Hippocampal formation (tissue), 2 donors: ENCODE measurements at regions not wholly inside any gene's neighbourhood (a gene's known extent, or its start where the extent isn't known, plus 50 kb on each side); places are given as distances from the start of the nearest gene placed in this dataset.

Experiments
- DNase-seq, 2 donors: peaks; one replicate each; lab custom pipeline; 2025; lab: John Stamatoyannopoulos, UW

DNA sequence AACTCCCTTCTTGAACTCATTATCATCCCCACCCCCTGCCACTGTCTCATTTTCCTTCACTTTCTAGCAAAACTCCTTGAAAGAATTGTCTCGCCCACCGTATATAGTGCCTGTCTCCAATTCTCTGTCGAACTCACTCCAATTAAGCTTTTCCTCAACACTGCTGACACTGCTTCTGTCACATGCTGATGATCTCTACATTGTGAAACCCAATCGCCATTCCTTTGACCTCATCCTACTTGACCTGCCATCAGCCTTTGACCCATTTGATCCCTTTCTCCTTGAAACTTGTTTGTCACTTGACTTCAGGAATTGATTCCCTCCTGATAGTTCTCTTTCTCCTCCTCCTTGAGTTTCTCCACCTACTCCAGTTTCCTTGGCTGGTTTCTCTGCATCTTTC is 54.8 kb downstream of the CCDC71L start:
- DNase-seq = no peak

DNA sequence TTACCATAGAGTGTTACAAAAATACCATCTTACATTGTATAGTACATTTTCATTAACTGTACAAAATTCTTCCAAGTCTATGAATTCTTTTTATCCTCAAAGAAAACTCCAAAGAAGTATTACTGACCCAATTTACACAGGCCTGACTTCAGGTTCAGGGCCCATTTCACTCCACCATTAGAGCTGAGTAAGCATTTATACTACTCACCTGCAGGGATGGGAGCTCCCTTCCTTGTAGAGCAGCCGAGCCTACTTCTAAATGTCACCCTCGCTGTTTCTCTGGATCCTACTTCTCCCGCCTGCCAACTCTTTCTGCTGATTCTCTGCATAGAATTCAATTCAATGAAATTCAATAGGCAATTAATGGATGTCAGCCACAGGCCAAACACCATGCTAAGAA is 56.0 kb downstream of the CCDC71L start:
- no peak for DNase-seq

DNA sequence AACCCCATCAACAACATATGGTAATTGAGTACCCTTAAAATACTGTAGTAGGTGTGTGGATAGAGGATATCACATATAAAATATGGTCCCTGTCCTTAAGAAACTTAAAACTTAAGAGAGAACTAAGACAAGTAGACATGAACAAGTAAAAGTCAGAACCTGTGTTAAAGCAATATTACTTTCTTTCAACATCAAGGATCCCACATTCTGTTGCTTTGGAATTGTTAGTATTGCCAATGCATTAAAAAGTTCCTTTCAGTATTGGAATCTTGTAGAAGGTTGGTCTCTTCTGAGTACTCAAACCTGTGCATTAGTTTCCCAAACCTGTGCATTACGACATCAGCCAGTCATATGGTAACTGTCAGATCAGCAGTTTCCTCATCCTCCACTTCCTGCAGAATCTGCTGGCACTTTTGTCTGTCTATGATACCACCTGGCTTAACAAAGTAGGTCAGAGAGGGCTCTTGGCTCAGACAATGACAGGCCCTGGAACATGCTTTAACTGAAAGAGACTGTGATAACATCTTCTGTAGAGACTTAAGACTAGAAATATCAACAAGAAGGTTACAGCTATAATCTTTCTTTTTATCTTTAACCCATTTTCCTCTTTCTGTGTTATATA is 56.5 kb downstream of the CCDC71L start:
- no peak for DNase-seq

DNA sequence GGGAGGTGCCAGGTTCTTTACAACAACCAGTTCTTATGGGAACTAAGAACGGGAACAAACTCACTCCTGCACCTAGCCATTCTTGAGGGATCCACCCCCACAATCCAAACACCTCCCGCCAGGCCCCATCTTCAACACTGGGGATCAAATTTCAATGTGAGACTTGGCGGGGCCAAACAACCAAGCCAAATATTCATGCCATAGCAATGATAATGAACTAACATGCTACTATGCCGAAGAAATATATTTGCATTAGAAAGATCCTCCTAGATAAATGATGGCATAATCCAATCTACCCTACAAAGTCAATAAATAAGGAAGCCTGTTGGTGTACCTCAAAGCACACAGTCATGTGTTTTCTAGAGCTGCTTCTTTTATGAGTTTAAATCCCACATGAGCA is 57.6 kb downstream of the CCDC71L start:
- no peak for DNase-seq

DNA sequence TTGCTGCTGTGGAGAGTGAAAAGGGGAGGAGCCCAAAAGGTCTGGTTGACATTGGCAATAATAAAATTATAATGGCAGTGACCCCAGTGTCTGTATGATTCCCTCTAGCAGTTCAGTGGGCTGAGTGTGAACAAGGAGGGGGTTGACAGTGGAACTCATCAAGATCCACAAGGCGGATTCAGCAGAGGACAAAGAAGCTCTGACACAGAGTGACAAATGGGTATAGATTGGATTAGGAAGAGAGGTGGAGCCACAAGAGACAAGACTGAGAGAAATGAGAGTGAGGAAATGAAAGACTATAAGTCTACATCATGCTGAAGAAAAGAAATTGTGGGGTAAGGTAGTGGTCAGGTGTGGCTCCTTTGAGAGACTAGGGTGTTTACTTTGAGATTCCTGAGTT is 58.9 kb downstream of the CCDC71L start:
- no peak for DNase-seq

DNA sequence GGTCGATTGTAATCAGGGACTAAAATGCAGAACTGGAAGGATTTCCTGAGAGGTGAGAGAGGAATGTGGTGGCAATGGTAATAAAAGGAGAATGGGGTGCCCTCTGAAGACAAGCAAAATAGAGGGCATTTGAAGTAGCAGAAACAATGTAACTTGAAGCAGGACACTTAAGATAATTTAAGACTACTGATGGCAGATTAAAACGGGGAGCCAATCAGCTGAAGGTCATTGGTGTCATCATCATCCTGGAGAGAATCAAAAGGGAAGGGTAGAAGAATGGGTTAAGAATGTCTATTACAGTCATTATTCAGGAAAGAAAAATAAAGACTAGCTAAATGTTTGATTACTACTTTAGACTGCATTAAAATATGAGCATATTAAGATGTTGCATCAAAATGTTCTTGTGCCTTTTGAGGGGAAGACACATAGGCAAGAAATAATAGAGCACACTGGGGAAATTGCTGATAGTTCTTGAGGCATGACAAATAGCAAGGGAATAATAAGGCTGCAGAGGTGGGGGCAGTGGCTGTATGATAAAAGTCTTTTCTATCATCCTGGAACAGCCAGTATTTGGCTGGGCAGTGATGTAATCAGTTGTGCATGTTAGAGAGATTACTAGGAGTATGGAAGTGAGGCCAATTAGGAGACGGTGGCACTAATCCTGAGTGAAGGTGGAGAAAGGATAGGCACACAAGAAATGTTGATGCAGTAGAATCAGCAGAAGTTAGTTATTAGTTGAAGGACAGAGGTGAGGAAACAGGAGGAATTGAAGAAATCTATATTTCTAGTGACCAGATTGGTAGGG is 60.2 kb downstream of the CCDC71L start:
- DNase-seq = no peak

DNA sequence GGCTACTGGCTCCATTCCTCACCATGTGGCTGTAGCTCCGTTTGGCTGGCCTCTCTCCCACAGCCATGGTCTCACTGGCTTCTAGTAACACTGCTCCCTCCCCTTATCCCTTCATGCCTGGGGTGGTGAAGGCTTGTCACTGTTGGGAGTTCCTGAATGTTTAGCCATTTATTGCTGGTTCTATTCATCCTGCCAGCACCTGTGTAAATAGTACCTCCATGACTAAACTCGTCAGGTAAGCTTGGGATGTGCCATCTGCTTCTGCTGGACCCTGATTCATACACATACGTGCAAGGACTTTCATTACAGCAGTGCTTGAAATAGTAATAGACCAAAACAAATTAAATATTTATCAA is 61.6 kb downstream of the CCDC71L start:
- no peak for DNase-seq

DNA sequence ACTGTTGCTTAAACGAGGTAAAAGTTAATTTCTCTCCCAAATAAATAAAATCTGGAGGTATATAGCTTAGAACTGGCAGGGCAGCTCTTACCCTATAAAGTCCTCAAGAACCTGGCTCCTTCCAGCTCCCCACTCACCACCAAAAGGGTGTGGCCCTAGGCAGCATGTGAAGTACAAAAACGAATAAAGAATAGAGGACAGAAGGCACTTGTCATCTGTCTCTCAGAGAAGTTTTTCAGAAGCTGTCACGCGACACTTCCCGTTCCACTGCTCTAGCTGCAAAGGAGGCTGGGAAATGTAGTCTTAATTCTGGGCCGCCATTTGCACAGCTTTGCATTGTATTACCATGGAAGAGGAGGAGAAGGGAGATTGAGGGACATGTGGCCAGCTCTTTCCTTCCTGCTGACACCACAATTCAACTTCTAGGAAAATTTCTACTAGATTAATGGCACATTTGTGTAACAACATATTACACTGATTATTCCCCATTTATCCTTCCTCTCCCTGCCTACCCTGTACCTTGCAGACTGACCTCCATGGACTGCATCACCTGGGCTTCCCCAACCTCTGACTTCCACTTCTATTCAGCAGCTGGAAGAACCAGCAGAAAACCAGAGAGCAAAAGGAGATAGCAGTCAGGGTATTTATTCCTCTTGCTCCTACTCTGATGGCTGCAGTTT is 62.2 kb downstream of the CCDC71L start:
- peak; percentile 0 to 2 for DNase-seq

DNA sequence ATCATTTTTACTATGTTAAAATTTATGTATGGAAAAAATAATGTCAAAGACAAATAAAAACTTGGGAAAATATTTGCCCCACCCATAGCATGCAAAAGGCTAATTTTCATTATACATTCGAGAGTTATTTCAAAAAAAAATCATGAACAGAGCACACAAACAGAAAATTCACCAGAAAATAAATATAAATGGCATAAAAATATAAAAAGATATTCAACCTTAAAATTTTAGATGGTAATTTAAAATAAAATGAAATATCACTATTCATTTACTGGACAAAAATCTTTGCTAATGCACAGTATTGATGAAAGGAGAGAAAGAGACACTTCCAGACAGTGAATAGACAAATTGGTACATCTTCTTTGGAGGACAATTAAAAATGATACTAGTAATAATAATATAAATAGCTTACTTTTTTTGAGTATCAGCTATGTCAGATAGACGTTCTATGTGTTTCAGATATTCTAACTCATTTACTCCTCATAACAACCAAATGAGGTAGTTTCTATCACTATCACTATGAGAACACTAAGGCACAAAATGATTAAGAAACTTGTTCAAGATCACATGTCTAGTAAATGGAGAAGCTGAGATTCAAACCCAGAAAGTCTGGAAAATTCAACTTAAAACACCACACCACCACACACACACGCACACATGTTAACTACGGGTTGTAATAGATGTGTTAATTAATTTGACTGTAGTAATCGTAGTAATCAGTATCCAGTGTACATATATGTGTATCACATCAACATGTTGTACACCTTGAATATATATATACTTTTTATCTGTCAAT is 63.0 kb downstream of the CCDC71L start:
- no peak for DNase-seq

DNA sequence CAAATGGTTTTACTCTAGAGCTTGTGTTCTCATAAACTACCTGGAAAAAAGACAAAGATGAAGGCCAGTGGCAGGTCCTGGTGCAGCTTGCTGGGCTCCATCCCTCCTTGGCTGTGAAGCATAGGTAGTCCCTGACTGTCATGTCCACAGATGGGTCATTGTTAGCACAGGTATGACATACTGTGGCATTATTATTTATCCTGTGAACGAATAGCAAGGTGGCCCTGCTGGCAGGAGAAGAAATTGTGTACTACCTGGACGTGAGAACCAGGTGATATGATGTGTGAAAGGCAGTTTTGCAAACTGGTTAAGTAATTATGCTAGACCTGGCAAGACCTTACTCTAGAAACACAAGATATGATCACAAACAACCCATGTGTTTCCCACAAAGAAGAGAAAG is 63.9 kb downstream of the CCDC71L start:
- no peak for DNase-seq

DNA sequence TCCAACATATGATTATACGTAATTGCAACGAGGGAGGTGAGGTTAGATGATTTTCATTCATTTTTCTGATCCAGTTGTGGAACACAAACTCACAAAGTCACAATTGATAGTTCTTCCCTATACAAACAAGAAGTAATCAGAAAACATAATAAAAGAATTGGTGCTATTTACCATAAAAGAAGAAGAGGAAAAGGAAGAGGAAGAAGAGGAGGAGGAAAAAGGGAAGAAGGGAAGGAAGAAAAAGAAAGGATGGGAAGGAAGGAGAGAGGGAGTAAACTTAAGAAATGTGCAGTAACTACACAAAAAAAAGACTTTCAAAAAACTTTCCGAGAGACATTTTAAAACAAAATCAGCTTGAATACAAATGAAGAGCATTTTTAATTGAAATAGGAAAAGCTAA is 65.0 kb downstream of the CCDC71L start:
- DNase-seq = no peak

DNA sequence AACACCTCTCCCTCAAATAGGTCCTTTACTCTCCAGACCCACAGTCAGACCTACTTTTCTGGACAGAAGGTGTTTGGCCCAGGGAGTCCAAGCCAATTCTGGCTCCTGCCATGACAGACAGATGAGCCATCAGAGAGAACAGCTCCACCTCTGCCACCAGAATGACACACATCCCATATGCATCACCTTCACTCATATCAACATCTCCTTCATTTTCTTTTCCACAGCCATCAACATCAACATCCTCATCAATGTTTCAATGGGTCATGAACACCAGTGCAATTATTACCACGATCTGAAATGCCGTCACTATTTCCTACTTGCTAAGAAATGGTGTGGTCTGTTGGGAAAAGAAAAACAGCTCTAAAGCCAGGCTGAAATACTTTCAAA is 67.9 kb downstream of the CCDC71L start:
- DNase-seq = no peak

DNA sequence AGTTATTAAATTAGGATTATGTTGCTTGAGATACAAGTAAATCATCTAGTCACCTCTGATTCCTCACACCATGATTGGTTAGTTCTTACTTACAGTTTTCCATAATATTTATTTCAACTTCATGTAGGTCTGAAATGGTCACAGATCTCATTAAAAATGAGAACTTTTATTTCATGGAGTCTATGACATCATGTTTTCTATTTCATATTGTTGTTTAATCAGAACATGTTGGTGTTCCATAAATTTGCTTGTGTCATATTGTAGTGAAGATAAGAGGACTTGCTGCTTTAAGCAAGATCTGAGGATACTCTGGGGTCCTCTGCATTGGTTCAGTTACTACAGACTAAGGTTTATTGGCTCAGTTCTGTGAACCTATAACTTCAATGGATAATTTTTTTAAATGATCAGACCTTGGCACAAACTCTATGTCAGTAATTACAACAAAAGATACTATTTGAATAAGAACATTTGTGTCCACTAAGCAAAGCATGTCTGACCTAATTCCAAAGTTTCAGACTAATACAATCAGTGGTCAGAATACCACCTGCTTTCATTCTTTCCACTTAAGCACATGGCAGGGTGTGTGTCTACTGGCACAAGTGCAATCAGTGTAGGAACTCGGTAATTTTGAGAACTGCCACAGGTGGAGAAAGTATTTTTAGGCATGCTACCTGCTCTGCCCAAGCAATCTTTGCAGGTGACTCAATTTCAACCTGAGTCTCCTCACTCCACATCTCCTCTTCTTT is 68.5 kb downstream of the CCDC71L start:
- DNase-seq = no peak

DNA sequence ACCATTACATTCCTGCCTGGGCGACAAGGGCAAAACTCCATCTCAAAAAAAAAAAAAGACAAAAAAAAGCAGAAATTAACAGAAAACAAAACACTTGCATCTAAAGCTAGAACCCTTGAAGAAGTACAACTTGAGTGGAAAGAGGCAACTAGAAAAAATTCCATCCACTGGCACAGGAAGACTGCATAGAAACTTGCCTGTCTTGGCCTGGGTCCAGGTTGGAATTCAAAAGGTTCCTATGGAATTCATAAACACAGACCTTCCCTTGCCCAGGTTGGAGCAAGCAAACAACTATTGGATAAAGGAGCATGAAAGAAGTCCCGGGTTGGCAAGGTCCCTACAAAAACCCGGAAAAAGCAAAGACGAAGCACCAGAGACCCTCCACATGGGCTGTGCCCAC is 69.8 kb downstream of the CCDC71L start:
- no peak for DNase-seq

DNA sequence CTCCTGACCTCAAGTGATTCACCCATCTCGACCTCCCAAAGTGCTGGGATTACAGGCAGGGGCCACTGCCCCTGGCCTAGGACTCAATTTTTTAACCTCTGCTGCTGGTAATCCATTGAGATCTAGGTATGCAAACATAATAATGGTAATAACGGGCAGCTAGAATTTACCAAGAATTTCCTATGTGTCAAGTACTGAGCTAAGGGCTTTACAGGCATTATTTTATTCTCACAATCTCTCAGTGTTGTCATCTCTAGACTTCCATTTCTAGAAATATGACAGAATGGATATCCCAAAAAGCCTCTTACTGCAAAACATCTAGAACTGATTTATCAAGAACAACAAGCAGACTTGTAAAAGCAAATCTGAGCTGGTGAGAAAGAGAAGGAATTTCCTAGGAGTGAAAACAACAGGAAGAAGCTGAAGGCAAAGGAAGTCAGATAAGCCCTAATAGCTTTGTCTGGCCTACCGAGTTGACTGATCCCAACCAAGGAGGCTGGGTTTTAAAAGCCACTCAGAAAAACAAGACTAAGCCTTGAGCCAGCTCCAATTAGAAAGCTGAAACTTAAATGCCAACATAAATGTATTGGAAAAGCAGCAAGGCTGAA is 70.6 kb downstream of the CCDC71L start:
- no peak for DNase-seq

DNA sequence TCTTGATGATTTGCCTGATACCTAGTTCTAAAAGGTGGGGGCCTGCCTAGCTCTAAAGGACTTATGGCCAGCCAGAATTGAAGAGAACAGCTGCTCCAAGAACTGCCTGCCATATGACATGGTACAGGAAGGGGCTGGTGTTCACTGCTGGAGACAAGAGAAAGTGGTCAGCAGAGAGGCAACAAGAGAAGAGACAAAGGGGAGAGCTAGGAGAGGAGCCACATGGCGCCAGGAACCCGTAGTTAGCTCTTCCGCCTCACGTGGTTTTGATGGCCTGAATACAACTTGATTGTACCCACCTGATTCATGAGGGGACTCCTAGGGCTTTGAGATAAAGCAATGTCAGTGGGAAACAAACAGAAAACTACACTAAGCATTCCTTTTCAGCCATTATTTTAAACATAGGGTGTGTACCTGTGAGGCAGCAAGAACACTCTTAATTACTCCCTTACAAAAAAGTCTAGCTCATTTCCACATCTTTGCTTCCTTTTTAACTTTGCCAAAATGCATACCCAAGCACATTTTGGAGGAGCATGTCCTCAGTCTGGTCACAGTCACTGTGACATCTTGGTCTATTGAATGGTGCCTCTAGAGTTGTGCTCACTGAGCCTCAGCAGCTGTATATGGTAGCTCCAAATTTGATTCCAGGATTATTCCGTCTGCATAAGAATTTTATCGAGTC is 71.6 kb downstream of the CCDC71L start:
- DNase-seq = no peak

DNA sequence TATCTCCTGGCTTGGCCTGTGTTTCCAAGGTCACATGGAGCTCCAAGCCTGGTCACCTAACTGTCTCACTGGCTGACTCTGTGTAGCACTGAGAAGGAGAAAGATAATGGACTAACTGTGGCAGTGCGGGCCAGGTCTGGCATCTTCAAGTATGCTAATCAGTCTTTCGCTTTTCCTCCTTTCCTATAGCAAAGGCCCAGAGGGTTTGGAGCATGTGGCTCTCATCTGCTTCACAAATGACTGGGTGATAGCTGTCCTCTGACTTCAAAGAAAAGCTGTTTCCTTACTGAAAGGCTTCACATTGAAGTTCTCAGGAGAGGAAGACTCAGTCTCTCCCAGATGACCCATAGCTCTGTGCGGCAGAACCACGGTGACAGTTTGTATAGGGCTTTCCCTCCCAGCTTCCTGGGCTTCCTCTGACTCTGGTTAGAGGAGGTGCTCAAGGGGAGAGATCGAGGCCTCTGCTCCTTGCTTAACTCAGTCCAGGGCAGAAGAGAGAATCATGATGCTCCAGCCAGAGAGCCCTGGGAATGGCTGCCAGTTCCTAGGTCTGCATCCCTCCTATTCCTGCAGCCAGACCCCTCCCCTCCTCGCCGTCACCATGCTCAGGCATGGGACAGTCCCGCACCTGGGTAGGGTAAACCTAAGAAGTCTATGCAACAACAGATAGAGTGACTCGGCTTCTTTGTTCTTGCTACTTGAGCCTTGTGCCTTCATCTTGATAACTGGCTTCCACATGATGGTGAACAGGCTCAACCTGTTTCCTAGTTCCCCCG is 72.3 kb downstream of the CCDC71L start:
- no peak for DNase-seq

DNA sequence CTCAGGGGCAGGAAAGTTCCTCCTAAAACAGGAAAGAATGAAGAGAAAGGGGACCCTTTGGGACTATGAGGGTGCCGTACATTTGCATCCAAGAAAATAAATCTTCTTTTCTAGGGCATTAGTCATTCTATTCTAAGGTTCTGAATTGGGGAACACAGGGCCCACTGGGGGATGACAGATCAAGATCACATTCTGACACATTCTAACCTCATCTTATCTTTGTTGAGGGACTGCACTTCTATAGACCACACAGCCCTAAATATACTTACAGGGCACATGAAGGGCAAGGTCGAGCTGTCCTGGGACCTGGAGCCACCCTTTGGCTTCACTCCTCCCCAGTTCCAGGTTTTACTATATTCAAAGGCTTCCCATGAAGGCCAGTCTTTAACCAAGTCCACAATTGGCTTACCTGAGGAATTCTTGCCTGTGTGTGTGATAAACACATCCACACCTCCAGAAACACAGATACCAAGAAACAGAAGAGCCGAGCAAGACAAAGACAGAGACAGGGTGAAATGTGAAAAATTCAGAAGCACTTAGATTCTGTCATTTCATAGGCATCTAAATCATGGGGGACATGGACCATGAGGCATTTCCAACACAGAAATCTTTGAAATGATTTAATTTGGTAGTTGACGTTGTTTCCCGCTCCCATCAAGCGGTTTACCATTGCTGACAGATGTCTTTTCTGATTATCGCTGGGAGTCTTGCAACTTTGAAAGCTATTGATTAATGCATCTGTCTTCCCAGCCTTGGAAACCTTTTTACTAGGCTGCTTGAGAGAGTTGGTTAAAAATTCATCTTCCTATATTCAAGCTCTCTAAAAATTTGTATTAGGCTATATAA is 75.8 kb downstream of the CCDC71L start:
- no peak for DNase-seq
